SU-DHL-6 (cell line): ENCODE measurements at regions not wholly inside any gene's neighbourhood (a gene's known extent, or its start where the extent isn't known, plus 50 kb on each side); places are given as distances from the start of the nearest gene placed in this dataset.
"Not testable (repeated sequence)": the region's sequence is repeated elsewhere in the genome, so short reads cannot be mapped to it uniquely, and the experiment has no call there.

ENCODE experiments used
- H2AFZ ChIP-seq: fragments of 200-600 bp; sonication (generic); 2 replicates; pipeline ENCODE4 v1.6.1; 2014; ENCODE audit warnings: low read depth, mild to moderate bottlenecking, moderate library complexity, mixed read lengths, antibody characterized with exemption, low read length; ENCODE audit not compliant: severe bottlenecking
- H3F3A ChIP-seq: fragments of 200-600 bp; shearing (Covaris generic); 2 replicates; pipeline ENCODE4 v1.6.0; 2016; ENCODE audit warnings: antibody characterized with exemption, mild to moderate bottlenecking; ENCODE audit not compliant: insufficient read depth
- H3K27ac ChIP-seq: fragments of 200-600 bp; sonication (generic); 2 replicates; pipeline ENCODE4 v1.5.1; 2016; ENCODE audit warnings: low read depth, mild to moderate bottlenecking, low read length, moderate library complexity, mixed read lengths
- H3K27me3 ChIP-seq: fragments of 200-600 bp; sonication (generic), shearing (Covaris generic); 2 replicates; pipeline ENCODE4 v1.6.0; 2014; ENCODE audit warnings: mild to moderate bottlenecking, low read length
- H3K36me3 ChIP-seq: fragments of 200-600 bp; sonication (generic); 2 replicates; pipeline ENCODE4 v1.6.1; 2014; ENCODE audit warnings: mild to moderate bottlenecking, low read length, mixed read lengths
- H3K4me2 ChIP-seq: fragments of 300-600, 200-600 bp; shearing (Covaris generic), sonication (generic); 2 replicates; pipeline ENCODE4 v1.6.0; 2014; ENCODE audit warnings: low read length, low read depth, mild to moderate bottlenecking; ENCODE audit not compliant: poor library complexity, severe bottlenecking
- H3K4me3 ChIP-seq: fragments of 200-600 bp; sonication (generic); 2 replicates; pipeline ENCODE4 v1.5.1; 2014; ENCODE audit warnings: antibody characterized with exemption, low read length, mild to moderate bottlenecking, mixed read lengths; ENCODE audit not compliant: insufficient read depth, poor library complexity, severe bottlenecking
- H3K79me2 ChIP-seq: fragments of 200-600 bp; sonication (generic); 2 replicates; pipeline ENCODE4 v1.6.1; 2014; ENCODE audit warnings: mild to moderate bottlenecking, low read length, moderate library complexity; ENCODE audit not compliant: insufficient read depth
- H3K9ac ChIP-seq: fragments of 200-600 bp; sonication (generic); 2 replicates; pipeline ENCODE4 v1.7.0; 2014; ENCODE audit warnings: mild to moderate bottlenecking, low read length
- H3K9me2 ChIP-seq: fragments of 200-600 bp; sonication (generic); replicated peaks from 2 replicates; pipeline ENCODE4 v1.6.1; 2014; ENCODE audit warnings: low read length; ENCODE audit not compliant: insufficient read depth
- H3K9me3 ChIP-seq: fragments of 200-600 bp; sonication (generic); 2 replicates; pipeline ENCODE4 v1.6.1; 2014; ENCODE audit warnings: low read length, mixed read lengths; ENCODE audit not compliant: insufficient read depth
- H4K20me1 ChIP-seq: fragments of 200-600 bp; sonication (generic); 2 replicates; pipeline ENCODE4 v1.6.1; 2014; ENCODE audit warnings: low read depth, mild to moderate bottlenecking, antibody characterized with exemption, low read length, moderate library complexity, mixed read lengths
- CTCF ChIP-seq: fragments of 200-600 bp; sonication (generic); IDR thresholded peaks from one replicate; pipeline ENCODE4 v1.5.1; 2017; ENCODE audit warnings: antibody characterized with exemption, mild to moderate bottlenecking, low read length, moderate library complexity; ENCODE audit not compliant: insufficient read depth, poor library complexity, severe bottlenecking
- EZH2phosphoT487 ChIP-seq: fragments of 200-600 bp; sonication (generic), shearing (Covaris generic); conservative IDR thresholded peaks from 2 replicates; pipeline ENCODE4 v1.6.1; 2018; ENCODE audit warnings: mild to moderate bottlenecking, antibody characterized with exemption, low read length, moderate library complexity, mixed read lengths

- Histone ChIP-seq H3K27ac (no peak overlapping the region), H4K20me1 (no peaks in the 10 kb centered on the region), H3F3A (no peaks in the 10 kb centered on the region), H3K9ac (no peak overlapping the region), H3K36me3 (no peaks in the 10 kb centered on the region), H3K4me3 (no peak overlapping the region), H3K79me2 (no peaks in the 10 kb centered on the region), H2AFZ (no peak overlapping the region), H3K27me3 (no peaks in the 10 kb centered on the region), H3K9me3 (no peaks in the 10 kb centered on the region), H3K4me2 (no peak overlapping the region), H3K9me2 (no peaks in the 10 kb centered on the region)
- TF ChIP-seq EZH2phosphoT487, result no peak
- no peak for TF ChIP-seq CTCF
Measured at GRCh38 chr2:40027968-40028367, 248.9 kb upstream of the THUMPD2 start.

GRCh38 chr2:40025276-40025675 lies 246.2 kb upstream of the THUMPD2 start:
- H3K27ac ChIP-seq, H3K27me3 ChIP-seq, H3K9me3 ChIP-seq, H3K9ac ChIP-seq, H3K79me2 ChIP-seq, H2AFZ ChIP-seq, H3K4me3 ChIP-seq, H3K4me2 ChIP-seq, H4K20me1 ChIP-seq, H3F3A ChIP-seq, H3K9me2 ChIP-seq, H3K36me3 ChIP-seq: not testable (repeated sequence)

GRCh38 chr2:40020997-40021396 lies 241.9 kb upstream of the THUMPD2 start:
- Histone ChIP-seq H2AFZ (no peak overlapping the region), H3K9me2 (no peaks in the 10 kb centered on the region), H3K36me3 (no peaks in the 10 kb centered on the region), H3K27me3 (no peaks in the 10 kb centered on the region), H3K79me2 (no peaks in the 10 kb centered on the region), H3K9me3 (peaks cover 9% of the 10 kb centered on the region; the same call in 1 of the 2 replicates), H3K4me3 (no peak overlapping the region), H3F3A (no peaks in the 10 kb centered on the region), H3K27ac (no peak overlapping the region), H3K9ac (no peak overlapping the region), H4K20me1 (no peaks in the 10 kb centered on the region), H3K4me2 (no peak overlapping the region)
- TF ChIP-seq EZH2phosphoT487, result no peak
- no peak for TF ChIP-seq CTCF

GRCh38 chr2:40016151-40016885 lies 237.3 kb upstream of the THUMPD2 start:
- H3K4me2 ChIP-seq, result no peak overlapping the region
- H3K27ac ChIP-seq, result no peak overlapping the region
- no peaks in the 10 kb centered on the region for H3K9me2 ChIP-seq
- no peak overlapping the region for H2AFZ ChIP-seq
- no peaks in the 10 kb centered on the region for H3F3A ChIP-seq
- H3K36me3 ChIP-seq, result no peaks in the 10 kb centered on the region
- TF ChIP-seq EZH2phosphoT487 (no peak), CTCF (no peak)
- H4K20me1 ChIP-seq, result no peaks in the 10 kb centered on the region
- H3K79me2 ChIP-seq, result no peaks in the 10 kb centered on the region
- H3K4me3 ChIP-seq, result no peak overlapping the region
- H3K9me3 ChIP-seq, result peaks cover 8% of the 10 kb centered on the region; the same call in 1 of the 2 replicates
- no peaks in the 10 kb centered on the region for H3K27me3 ChIP-seq
- H3K9ac ChIP-seq, result no peak overlapping the region

GRCh38 chr2:40013962-40014361 lies 234.9 kb upstream of the THUMPD2 start:
- H3K9me2 ChIP-seq, H3K9ac ChIP-seq, H3K9me3 ChIP-seq, H3K4me2 ChIP-seq, H3K4me3 ChIP-seq, H3K27me3 ChIP-seq, H3K36me3 ChIP-seq, H3K79me2 ChIP-seq, H4K20me1 ChIP-seq, H2AFZ ChIP-seq, H3K27ac ChIP-seq, H3F3A ChIP-seq: not testable (repeated sequence)
